ENCODE measurements at regions not wholly inside any gene's neighbourhood (a gene's known extent, or its start where the extent isn't known, plus 50 kb on each side); places are given as distances from the start of the nearest gene placed in this dataset.

DNA sequence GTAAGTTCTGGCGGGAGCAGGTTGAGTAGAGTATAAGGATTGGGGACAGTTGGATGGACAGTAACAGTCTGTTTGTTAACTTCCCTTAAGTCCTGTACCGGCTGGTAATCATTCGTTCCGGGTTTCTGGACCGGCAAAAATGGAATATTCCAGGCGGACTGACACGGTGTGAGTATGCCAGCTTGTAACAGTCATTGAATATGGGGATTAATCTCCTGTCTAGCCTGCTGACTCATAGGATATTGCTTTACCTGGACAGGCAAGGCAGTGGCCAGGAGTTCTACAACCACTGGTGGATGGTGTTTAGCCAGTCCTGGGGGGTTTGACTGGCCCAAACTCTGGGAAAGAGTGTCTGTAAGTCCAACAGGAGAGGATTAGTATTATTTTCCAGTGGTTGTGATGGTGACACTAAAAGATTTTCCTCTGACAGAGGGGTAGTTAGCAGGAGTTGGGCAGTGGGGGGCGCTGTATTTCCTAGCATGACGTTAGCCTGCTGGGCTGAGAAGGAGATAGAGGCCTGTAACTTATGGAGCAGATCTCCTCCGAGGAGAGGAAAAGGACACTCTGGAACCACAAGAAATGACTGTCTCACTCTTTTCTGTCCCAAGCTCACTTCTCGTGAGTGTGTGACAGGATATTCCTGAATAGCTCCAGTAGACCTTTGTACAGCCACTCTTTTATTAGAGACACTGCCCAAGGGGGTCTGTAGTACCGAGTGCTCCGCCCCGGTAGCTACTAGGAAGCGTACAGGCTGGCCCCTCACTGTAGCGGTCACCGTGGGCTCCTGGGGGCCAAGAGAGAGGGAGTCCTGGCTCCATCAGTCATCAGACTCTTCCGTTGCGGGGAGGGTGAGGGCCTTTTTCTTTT lies 152.2 kb downstream of the TRIM27 start:
- POLR2A ChIA-PET: no interaction called here
- no peak overlapping the region for H3K4me2 ChIP-seq
- no peak overlapping the region for H3K4me3 ChIP-seq

GRCh38 chr6:28772480-28773381 lies 151.1 kb downstream of the TRIM27 start:
- DNase-seq (ENCODE audit: low read depth in 1 of 2, low spot score in 1 of 2) (no peak), FAIRE-seq (no peak), ATAC-seq (no peak)
- POLR2A ChIA-PET: no interaction called here
- Histone ChIP-seq H3K9me3 (no peaks in the 10 kb centered on the region), H3K4me1 (no peaks in the 10 kb centered on the region), H3K27ac (no peak overlapping the region), H3K4me2 (no peak overlapping the region), H3K4me3 (no peak overlapping the region)
- CTCF ChIA-PET: interaction anchor here (0.6 to 1.7 kb wide), 2 partner anchors 22 to 96 kb away, joined by 3 to 4 read pairs; no protein-coding TSS in a partner anchor
- TF ChIP-seq FOSL2 (IDR thresholded peaks at IDR 0.05) (no peak), FOSL2 (CRISPR knock-in tag; IDR thresholded peaks at IDR 0.05) (peak; percentile 17; the same call in 1 of the 2 replicates)
- TF ChIP-seq, protein P1, sequence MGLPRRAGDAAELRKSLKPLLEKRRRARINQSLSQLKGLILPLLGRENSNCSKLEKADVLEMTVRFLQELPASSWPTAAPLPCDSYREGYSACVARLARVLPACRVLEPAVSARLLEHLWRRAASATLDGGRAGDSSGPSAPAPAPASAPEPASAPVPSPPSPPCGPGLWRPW (IDR thresholded peaks at IDR 0.05): no peak
- 83% methylated on average over 32 of the region's 32 CpGs for WGBS (ENCODE audit: missing lambda C conversion rate)

More for the DNA sequence above, 152.2 kb downstream of the TRIM27 start:
- CTCF ChIA-PET: interaction anchor here (0.9 to 2.8 kb wide), 2 partner anchors 14 to 22 kb away, joined by 6 to 12 read pairs; no protein-coding TSS in a partner anchor
- DNase-seq (ENCODE audit: low read depth in 1 of 2, low spot score in 1 of 2): no peak
- Histone ChIP-seq H3K4me1 (no peaks in the 10 kb centered on the region), H3K9me3 (no peaks in the 10 kb centered on the region), H3K27ac (no peak overlapping the region)
- ATAC-seq: peak; percentile 37 to 69; a peak in 3 of 6 replicates
- WGBS (ENCODE audit: missing lambda C conversion rate): 61% methylated on average over 19 of the region's 19 CpGs
- no peak for TF ChIP-seq ZC3H11A (IDR thresholded peaks at IDR 0.05)
- no peak for TF ChIP-seq NPAS2 (CRISPR knock-in tag; IDR thresholded peaks at IDR 0.05; ENCODE audit: borderline replicate concordance)
- TF ChIP-seq SREBF2 (IDR thresholded peaks at IDR 0.05): no peak
- no peak for TF ChIP-seq PHF8 (IDR thresholded peaks at IDR 0.05; ENCODE audit: borderline replicate concordance, low read depth)
- no peak for TF ChIP-seq TFCP2L1 (CRISPR knock-in tag; IDR thresholded peaks at IDR 0.05)
- no peak for TF ChIP-seq TP53 (CRISPR knock-in tag; IDR thresholded peaks at IDR 0.05)
- no peak for FAIRE-seq

DNA sequence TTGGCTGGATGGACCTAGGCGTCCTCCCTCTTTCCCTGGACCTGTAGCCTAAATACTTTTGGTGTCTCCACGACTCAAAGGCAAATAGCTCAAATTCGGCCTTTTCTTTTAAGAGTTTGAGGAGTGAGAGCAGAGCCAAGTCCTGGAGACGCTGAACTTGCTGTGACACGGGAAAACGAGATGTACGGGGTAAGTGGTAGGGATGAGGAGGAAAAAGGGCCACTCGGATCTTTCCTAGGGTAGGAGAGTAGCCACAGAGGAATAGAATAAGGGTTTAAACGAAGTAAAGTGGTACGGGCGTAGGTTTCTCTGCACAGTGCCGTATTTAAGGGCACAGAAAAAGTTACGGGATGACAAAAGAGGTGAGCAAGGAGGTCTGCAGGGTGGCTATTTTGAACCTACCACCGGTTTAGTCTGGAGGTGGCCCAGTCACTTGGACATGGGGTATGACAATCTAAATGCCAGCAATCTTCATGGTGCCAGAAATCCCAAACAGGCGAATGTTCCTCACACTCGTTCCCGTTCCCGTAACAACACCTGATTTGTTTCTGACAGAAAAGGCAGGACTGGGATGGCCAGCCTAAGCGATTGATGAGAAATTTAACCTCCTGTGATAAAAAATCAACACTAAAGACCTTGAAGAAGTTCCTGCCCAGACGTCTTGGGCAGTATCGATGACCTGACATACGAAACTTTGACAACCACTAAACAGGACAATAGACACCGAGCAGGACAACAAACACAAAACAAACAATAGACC lies 149.3 kb downstream of the TRIM27 start:
- ATAC-seq (no peak), DNase-seq (ENCODE audit: low read depth in 1 of 2, low spot score in 1 of 2) (no peak), FAIRE-seq (no peak)
- TF ChIP-seq HOXA7 (CRISPR knock-in tag; IDR thresholded peaks at IDR 0.05) (no peak), CBX2 (IDR thresholded peaks at IDR 0.05; ENCODE audit: borderline replicate concordance, low read depth) (no peak), RCOR1 (IDR thresholded peaks at IDR 0.05; ENCODE audit: low read depth, low read length) (no peak), NR3C1 (IDR thresholded peaks at IDR 0.05) (no peak), MAZ (IDR thresholded peaks at IDR 0.05; ENCODE audit: borderline replicate concordance, low read depth, low read length) (no peak), POLR2AphosphoS2 (conservative IDR thresholded peaks at IDR 0.05; ENCODE audit: low read length) (no peak), CHD4 (IDR thresholded peaks at IDR 0.05; ENCODE audit: borderline replicate concordance) (no peak), CHD2 (IDR thresholded peaks at IDR 0.05; ENCODE audit: low read length, partially characterized antibody) (no peak), SMC3 (IDR thresholded peaks at IDR 0.05) (no peak), NFE2L2 (conservative IDR thresholded peaks at IDR 0.05; ENCODE audit: low read length) (no peak), ZC3H11A (IDR thresholded peaks at IDR 0.05) (no peak), RAD21 (conservative IDR thresholded peaks at IDR 0.05 in 1 of 2, IDR thresholded peaks at IDR 0.05 in 1 of 2) (no peak), CEBPB (IDR thresholded peaks at IDR 0.05) (no peak), TFCP2L1 (CRISPR knock-in tag; IDR thresholded peaks at IDR 0.05) (no peak)
- TF ChIP-seq, protein P2, sequence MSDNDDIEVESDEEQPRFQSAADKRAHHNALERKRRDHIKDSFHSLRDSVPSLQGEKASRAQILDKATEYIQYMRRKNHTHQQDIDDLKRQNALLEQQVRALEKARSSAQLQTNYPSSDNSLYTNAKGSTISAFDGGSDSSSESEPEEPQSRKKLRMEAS (IDR thresholded peaks at IDR 0.05): no peak
- TF ChIP-seq, protein P3, sequence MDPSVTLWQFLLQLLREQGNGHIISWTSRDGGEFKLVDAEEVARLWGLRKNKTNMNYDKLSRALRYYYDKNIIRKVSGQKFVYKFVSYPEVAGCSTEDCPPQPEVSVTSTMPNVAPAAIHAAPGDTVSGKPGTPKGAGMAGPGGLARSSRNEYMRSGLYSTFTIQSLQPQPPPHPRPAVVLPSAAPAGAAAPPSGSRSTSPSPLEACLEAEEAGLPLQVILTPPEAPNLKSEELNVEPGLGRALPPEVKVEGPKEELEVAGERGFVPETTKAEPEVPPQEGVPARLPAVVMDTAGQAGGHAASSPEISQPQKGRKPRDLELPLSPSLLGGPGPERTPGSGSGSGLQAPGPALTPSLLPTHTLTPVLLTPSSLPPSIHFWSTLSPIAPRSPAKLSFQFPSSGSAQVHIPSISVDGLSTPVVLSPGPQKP (IDR thresholded peaks at IDR 0.05; ENCODE audit: low read depth, low read length): no peak
- 77% methylated on average over 23 of the region's 23 CpGs for WGBS (ENCODE audit: missing lambda C conversion rate)
- ChIA-PET CTCF (no interaction called here), POLR2A (no interaction called here)
- H3K4me3 ChIP-seq: no peak overlapping the region
- no peak overlapping the region for H3K27ac ChIP-seq
- H3K4me1 ChIP-seq: no peaks in the 10 kb centered on the region
- no peaks in the 10 kb centered on the region for H3K9me3 ChIP-seq
- H3K4me2 ChIP-seq: no peak overlapping the region

Data from A549 (cell line).